Osteoblast (primary cell): ENCODE measurements at regions not wholly inside any gene's neighbourhood (a gene's known extent, or its start where the extent isn't known, plus 50 kb on each side); places are given as distances from the start of the nearest gene placed in this dataset.

Experiments used
- DNase-seq: peaks from one replicate; pipeline ENCODE4 v3.0.0; 2011; ENCODE audit warnings: low spot score, mixed read lengths; ENCODE audit not compliant: insufficient read length; ENCODE audit errors: missing footprints
- H2AFZ ChIP-seq: 2 replicates; pipeline ENCODE4 v1.6.0; 2011; ENCODE audit warnings: mild to moderate bottlenecking, low read length
- H3K27ac ChIP-seq: 2 replicates; pipeline ENCODE4 v1.5.1; 2011; ENCODE audit warnings: mild to moderate bottlenecking, low read depth, low read length, moderate library complexity
- H3K27me3 ChIP-seq: 2 replicates; pipeline ENCODE4 v1.6.0; 2012; ENCODE audit warnings: mild to moderate bottlenecking, control low read depth, inconsistent platforms, low read length, moderate library complexity; ENCODE audit not compliant: insufficient read depth
- H3K36me3 ChIP-seq: 2 replicates; pipeline ENCODE4 v1.5.1; 2011; ENCODE audit warnings: mild to moderate bottlenecking, low read length, control low read depth, moderate library complexity; ENCODE audit not compliant: insufficient read depth
- H3K4me1 ChIP-seq: 2 replicates; pipeline ENCODE4 v1.5.1; 2011; ENCODE audit warnings: mild to moderate bottlenecking, low read length, control low read depth, moderate library complexity; ENCODE audit not compliant: insufficient read depth
- H3K4me2 ChIP-seq: 2 replicates; pipeline ENCODE4 v1.6.0; 2011; ENCODE audit warnings: mild to moderate bottlenecking, low read length; ENCODE audit not compliant: insufficient read depth
- H3K4me3 ChIP-seq: fragments of 200-600 bp; sonication (generic); 3 replicates; pipeline ENCODE4 v1.5.1; 2012; ENCODE audit warnings: mild to moderate bottlenecking, low read length, inconsistent platforms; ENCODE audit not compliant: insufficient read depth
- H3K79me2 ChIP-seq: 2 replicates; pipeline ENCODE4 v1.6.0; 2012; ENCODE audit warnings: mild to moderate bottlenecking, low read length, control low read depth, inconsistent platforms; ENCODE audit not compliant: insufficient read depth
- H3K9me3 ChIP-seq: 2 replicates; pipeline ENCODE4 v1.5.1; 2011; ENCODE audit warnings: low read depth, low read length, control low read depth
- H4K20me1 ChIP-seq: 2 replicates; pipeline ENCODE4 v1.6.0; 2012; ENCODE audit warnings: mild to moderate bottlenecking, low read length, control low read depth; ENCODE audit not compliant: insufficient read depth
- TF ChIP-seq, protein P1 (sequence below): IDR thresholded peaks from 2 replicates; pipeline ENCODE4 v1.5.1; 2011; ENCODE audit warnings: mild to moderate bottlenecking, low read depth, low read length, moderate library complexity; ENCODE audit errors: extremely low read depth

DNA sequence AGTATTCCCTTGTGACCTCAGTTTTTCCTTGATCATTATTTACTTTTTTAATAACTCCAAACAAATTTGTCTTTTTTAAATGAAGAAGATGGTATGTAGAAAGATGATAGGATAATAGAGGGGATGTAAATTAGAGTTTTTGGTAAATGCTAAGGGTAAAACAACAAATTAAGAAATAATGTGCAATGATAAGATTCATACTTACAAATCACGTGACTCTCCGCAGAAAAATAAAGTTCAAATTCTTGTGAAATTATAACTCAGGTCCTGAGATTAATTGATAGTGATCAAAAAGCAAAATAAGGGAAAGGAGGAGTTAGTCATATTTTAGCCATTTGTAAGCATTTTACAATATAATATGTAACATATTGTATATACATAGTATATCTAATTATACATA is 304.1 kb upstream of the KCNH7 start:
- Histone ChIP-seq H3K9me3 (no peaks in the 10 kb centered on the region), H3K4me3 (no peak overlapping the region), H3K4me1 (no peaks in the 10 kb centered on the region), H4K20me1 (no peaks in the 10 kb centered on the region), H3K27me3 (no peaks in the 10 kb centered on the region), H3K79me2 (no peaks in the 10 kb centered on the region), H2AFZ (no peak overlapping the region), H3K36me3 (no peaks in the 10 kb centered on the region), H3K4me2 (no peak overlapping the region), H3K27ac (no peak overlapping the region)
- no peak for DNase-seq
- TF ChIP-seq, protein P1, sequence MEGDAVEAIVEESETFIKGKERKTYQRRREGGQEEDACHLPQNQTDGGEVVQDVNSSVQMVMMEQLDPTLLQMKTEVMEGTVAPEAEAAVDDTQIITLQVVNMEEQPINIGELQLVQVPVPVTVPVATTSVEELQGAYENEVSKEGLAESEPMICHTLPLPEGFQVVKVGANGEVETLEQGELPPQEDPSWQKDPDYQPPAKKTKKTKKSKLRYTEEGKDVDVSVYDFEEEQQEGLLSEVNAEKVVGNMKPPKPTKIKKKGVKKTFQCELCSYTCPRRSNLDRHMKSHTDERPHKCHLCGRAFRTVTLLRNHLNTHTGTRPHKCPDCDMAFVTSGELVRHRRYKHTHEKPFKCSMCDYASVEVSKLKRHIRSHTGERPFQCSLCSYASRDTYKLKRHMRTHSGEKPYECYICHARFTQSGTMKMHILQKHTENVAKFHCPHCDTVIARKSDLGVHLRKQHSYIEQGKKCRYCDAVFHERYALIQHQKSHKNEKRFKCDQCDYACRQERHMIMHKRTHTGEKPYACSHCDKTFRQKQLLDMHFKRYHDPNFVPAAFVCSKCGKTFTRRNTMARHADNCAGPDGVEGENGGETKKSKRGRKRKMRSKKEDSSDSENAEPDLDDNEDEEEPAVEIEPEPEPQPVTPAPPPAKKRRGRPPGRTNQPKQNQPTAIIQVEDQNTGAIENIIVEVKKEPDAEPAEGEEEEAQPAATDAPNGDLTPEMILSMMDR = no peak

- H3K4me2 ChIP-seq = no peak overlapping the region
- H2AFZ ChIP-seq = no peak overlapping the region
- no peaks in the 10 kb centered on the region for H4K20me1 ChIP-seq
- TF ChIP-seq, protein P1 = no peak
- H3K4me1 ChIP-seq = no peaks in the 10 kb centered on the region
- no peak overlapping the region for H3K4me3 ChIP-seq
- no peak for DNase-seq
- H3K27ac ChIP-seq = no peak overlapping the region
- no peaks in the 10 kb centered on the region for H3K79me2 ChIP-seq
- no peaks in the 10 kb centered on the region for H3K9me3 ChIP-seq
- no peaks in the 10 kb centered on the region for H3K27me3 ChIP-seq
- H3K36me3 ChIP-seq = no peaks in the 10 kb centered on the region
Measured at GRCh38 chr2:163138947-163139346, 300.4 kb upstream of the KCNH7 start.

GRCh38 chr2:163135256-163135655 is 296.7 kb upstream of the KCNH7 start:
- no peaks in the 10 kb centered on the region for H3K4me1 ChIP-seq
- H3K27me3 ChIP-seq = no peaks in the 10 kb centered on the region
- H4K20me1 ChIP-seq = no peaks in the 10 kb centered on the region
- no peak overlapping the region for H3K27ac ChIP-seq
- H3K36me3 ChIP-seq = no peaks in the 10 kb centered on the region
- no peak for DNase-seq
- no peaks in the 10 kb centered on the region for H3K9me3 ChIP-seq
- H2AFZ ChIP-seq = no peak overlapping the region
- H3K4me3 ChIP-seq = no peak overlapping the region
- H3K79me2 ChIP-seq = no peaks in the 10 kb centered on the region
- H3K4me2 ChIP-seq = no peak overlapping the region
- TF ChIP-seq, protein P1 = no peak

- Histone ChIP-seq H3K9me3 (no peaks in the 10 kb centered on the region), H3K79me2 (no peaks in the 10 kb centered on the region), H2AFZ (no peak overlapping the region), H3K4me1 (no peaks in the 10 kb centered on the region), H3K4me2 (no peak overlapping the region), H3K27me3 (no peaks in the 10 kb centered on the region), H3K27ac (no peak overlapping the region), H4K20me1 (no peaks in the 10 kb centered on the region), H3K36me3 (no peaks in the 10 kb centered on the region), H3K4me3 (no peak overlapping the region)
- TF ChIP-seq, protein P1 = no peak
- DNase-seq = no peak
Measured at GRCh38 chr2:163133602-163134001, 295.0 kb upstream of the KCNH7 start.
